ENCODE measurements at regions not wholly inside any gene's neighbourhood (a gene's known extent, or its start where the extent isn't known, plus 50 kb on each side); places are given as distances from the start of the nearest gene placed in this dataset.
"Not testable (repeated sequence)": the region's sequence is repeated elsewhere in the genome, so short reads cannot be mapped to it uniquely, and the experiment has no call there.

DNA sequence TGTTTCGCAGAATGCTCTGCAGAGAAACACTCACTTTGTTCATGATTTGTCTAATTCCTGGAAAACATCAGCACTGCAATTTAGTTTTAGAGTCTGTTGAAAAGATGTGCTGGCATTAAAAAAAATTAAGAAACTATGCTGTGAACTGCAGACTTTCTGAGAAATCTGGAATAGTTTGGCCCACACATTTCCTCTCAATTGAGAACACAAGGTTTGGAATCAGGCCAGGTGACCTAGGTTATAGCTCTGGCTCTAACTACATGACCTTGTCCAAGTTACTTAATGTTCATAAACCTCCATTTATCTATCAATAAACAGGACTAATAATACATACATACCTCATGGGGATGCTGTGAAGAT, 61.4 kb upstream of the ENPEP start:
- H3K27ac ChIP-seq (ENCODE audit: poor library complexity, severe bottlenecking), result no peak overlapping the region
- no peak overlapping the region for H3K4me3 ChIP-seq (ENCODE audit: severe bottlenecking)
- H3K4me1 ChIP-seq (ENCODE audit: insufficient read depth, poor library complexity, severe bottlenecking), result no peaks in the 10 kb centered on the region
- TF ChIP-seq, protein P1, sequence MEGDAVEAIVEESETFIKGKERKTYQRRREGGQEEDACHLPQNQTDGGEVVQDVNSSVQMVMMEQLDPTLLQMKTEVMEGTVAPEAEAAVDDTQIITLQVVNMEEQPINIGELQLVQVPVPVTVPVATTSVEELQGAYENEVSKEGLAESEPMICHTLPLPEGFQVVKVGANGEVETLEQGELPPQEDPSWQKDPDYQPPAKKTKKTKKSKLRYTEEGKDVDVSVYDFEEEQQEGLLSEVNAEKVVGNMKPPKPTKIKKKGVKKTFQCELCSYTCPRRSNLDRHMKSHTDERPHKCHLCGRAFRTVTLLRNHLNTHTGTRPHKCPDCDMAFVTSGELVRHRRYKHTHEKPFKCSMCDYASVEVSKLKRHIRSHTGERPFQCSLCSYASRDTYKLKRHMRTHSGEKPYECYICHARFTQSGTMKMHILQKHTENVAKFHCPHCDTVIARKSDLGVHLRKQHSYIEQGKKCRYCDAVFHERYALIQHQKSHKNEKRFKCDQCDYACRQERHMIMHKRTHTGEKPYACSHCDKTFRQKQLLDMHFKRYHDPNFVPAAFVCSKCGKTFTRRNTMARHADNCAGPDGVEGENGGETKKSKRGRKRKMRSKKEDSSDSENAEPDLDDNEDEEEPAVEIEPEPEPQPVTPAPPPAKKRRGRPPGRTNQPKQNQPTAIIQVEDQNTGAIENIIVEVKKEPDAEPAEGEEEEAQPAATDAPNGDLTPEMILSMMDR (IDR thresholded peaks at IDR 0.05; ENCODE audit: poor library complexity, severe bottlenecking), result no peak
- DNase-seq (ENCODE audit: low spot score) (no peak), ATAC-seq (ENCODE audit: low read depth) (no peak)
- H3K9me3 ChIP-seq (ENCODE audit: severe bottlenecking), result no peaks in the 10 kb centered on the region
- H3K27me3 ChIP-seq (ENCODE audit: insufficient read depth, poor library complexity, severe bottlenecking), result no peaks in the 10 kb centered on the region
- no peaks in the 10 kb centered on the region for H3K36me3 ChIP-seq (ENCODE audit: low read depth)

DNA sequence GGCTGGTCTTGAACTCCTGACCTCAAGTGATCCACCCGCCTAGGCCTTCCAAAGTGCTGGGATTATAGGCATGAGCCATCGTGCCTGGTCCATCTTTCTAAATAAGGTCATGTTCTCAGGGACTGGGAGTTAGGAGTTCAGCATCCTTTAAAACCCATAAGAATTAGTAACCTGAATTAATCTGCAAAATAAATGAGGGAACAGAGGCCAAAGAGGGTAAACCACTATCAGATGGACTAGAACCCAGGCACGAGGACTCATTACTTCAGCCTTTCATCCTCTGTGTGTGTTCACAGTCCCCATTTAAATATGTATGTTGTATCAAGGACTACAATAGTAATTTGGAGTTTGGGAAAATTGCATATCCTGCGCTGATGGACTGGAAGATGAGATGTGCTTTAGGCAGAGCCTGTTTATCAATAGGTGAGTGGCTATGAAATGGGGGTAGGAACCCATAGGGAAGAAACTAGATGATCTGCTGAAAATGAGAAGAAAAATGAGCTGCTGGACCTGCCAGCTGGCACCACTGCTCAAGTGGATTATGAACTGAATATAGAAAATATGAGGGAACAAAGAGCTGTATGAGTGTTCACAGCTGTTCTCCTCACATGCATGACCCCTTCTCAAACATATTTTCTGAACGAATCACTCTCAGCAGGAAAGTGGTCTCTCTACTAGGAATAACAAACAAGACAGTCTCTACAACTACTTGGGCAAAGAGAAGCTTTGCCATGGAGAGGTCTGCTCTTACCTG, 62.0 kb upstream of the ENPEP start:
- ATAC-seq (ENCODE audit: low read depth); H3K4me3 ChIP-seq (ENCODE audit: severe bottlenecking); H3K36me3 ChIP-seq (ENCODE audit: low read depth); DNase-seq (ENCODE audit: low spot score); H3K27ac ChIP-seq (ENCODE audit: poor library complexity, severe bottlenecking); H3K9me3 ChIP-seq (ENCODE audit: severe bottlenecking); H3K4me1 ChIP-seq (ENCODE audit: insufficient read depth, poor library complexity, severe bottlenecking); H3K27me3 ChIP-seq (ENCODE audit: insufficient read depth, poor library complexity, severe bottlenecking): not testable (repeated sequence)

DNA sequence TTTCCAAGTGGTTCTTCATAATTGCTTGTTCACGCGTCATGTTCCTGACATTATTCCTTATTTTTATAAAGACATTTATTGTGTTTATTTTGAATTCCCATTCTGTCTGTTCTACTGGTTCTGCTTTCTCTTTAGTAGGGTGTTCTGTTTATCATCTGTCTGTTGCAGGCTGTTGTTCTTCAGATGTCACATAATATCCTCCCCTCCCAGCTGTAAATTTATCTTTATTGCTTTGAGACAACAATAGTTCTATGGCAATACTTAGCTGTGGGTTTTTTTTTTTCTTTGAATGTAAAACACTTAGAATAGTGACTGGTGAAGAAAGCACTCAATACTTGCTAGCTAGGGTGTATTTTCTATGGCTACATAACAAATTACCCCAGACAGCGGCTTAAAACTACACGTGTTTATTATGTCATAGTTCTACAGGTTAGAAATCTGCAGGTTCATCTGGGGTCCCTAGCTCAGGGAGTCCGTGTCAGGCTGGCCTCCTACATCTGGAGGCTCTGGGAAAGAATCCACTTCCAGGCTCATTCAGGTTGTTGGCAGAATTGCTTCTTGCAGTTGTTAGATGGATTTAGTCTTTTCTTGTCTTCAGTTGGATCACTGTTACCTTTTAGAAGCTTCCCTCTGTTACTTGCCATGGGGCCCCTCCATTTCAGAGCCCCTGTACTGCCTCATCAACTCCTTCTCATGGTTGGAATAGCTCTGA, 63.4 kb upstream of the ENPEP start:
- H3K36me3 ChIP-seq (ENCODE audit: low read depth), result no peaks in the 10 kb centered on the region
- H3K9me3 ChIP-seq (ENCODE audit: severe bottlenecking), result no peaks in the 10 kb centered on the region
- H3K4me3 ChIP-seq (ENCODE audit: severe bottlenecking), result no peak overlapping the region
- no peak for DNase-seq (ENCODE audit: low spot score)
- no peak overlapping the region for H3K27ac ChIP-seq (ENCODE audit: poor library complexity, severe bottlenecking)
- ATAC-seq (ENCODE audit: low read depth), result no peak
- TF ChIP-seq, protein P1 (IDR thresholded peaks at IDR 0.05; ENCODE audit: poor library complexity, severe bottlenecking), result no peak
- no peaks in the 10 kb centered on the region for H3K4me1 ChIP-seq (ENCODE audit: insufficient read depth, poor library complexity, severe bottlenecking)
- H3K27me3 ChIP-seq (ENCODE audit: insufficient read depth, poor library complexity, severe bottlenecking), result no peaks in the 10 kb centered on the region

DNA sequence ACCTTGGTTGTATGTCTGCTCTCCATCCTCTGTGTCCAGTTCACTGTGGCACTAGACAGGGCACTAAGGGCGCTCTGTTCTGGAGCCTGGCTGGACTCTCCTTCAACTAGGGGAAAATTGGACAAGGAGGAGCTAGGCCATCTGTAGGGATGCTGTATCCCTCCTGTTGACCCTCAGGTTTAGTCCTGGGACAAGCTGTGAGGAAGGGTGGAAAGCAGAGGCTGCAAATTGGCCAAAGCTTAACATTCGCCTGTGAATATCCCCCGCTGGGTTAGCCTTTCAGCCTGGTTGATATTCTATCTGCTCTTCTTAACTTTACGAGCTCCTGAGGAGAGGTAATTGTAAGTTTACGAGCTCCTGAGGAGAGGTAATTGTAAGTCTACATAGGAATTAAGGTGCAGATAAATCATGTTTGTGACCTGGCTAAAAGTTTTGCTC, 64.4 kb upstream of the ENPEP start:
- Histone ChIP-seq H3K36me3 (ENCODE audit: low read depth) (no peaks in the 10 kb centered on the region), H3K27me3 (ENCODE audit: insufficient read depth, poor library complexity, severe bottlenecking) (no peaks in the 10 kb centered on the region), H3K9me3 (ENCODE audit: severe bottlenecking) (no peaks in the 10 kb centered on the region), H3K27ac (ENCODE audit: poor library complexity, severe bottlenecking) (no peak overlapping the region), H3K4me1 (ENCODE audit: insufficient read depth, poor library complexity, severe bottlenecking) (no peaks in the 10 kb centered on the region), H3K4me3 (ENCODE audit: severe bottlenecking) (peak overlapping the region; percentile 22)
- TF ChIP-seq, protein P1 (IDR thresholded peaks at IDR 0.05; ENCODE audit: poor library complexity, severe bottlenecking), result no peak
- DNase-seq (ENCODE audit: low spot score) (no peak), ATAC-seq (ENCODE audit: low read depth) (no peak)

DNA sequence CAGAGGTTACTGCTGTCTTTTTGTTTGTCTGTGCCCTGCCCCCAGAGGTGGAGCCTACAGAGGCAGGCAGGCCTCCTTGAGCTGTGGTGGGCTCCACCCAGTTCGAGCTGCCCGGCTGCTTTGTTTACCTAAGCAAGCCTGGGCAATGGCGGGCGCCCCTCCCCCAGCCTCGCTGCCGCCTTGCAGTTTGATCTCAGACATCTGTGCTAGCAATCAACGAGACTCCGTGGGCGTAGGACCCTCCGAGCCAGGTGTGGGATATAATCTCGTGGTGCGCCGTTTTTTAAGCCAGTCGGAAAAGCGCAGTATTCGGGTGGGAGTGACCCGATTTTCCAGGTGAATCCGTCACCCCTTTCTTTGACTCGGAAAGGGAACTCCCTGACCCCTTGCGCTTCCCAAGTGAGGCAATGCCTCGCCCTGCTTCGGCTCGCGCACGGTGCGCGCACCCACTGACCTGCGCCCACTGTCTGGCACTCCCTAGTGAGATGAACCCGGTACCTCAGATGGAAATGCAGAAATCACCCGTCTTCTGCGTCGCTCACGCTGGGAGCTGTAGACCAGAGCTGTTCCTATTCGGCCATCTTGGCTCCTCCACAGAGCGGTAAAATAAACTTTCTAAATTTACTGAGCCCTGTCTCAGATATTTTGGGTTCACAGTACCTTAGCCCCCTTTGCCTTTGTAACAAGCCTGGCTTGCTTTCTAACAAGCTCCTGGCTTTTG, 64.9 kb upstream of the ENPEP start:
- DNase-seq (ENCODE audit: low spot score); H3K9me3 ChIP-seq (ENCODE audit: severe bottlenecking); H3K36me3 ChIP-seq (ENCODE audit: low read depth); H3K27me3 ChIP-seq (ENCODE audit: insufficient read depth, poor library complexity, severe bottlenecking); H3K4me1 ChIP-seq (ENCODE audit: insufficient read depth, poor library complexity, severe bottlenecking); H3K27ac ChIP-seq (ENCODE audit: poor library complexity, severe bottlenecking); ATAC-seq (ENCODE audit: low read depth): not testable (repeated sequence)
- peak overlapping the region; percentile 22 for H3K4me3 ChIP-seq (ENCODE audit: severe bottlenecking)
